Effector memory CD4-positive, alpha-beta T cell (primary cell): ENCODE measurements at regions not wholly inside any gene's neighbourhood (a gene's known extent, or its start where the extent isn't known, plus 50 kb on each side); places are given as distances from the start of the nearest gene placed in this dataset.
"Not testable (repeated sequence)": the region's sequence is repeated elsewhere in the genome, so short reads cannot be mapped to it uniquely, and the experiment has no call there.

Experiments
- DNase-seq, 3 donors: peaks; one replicate each; pipeline ENCODE4 v3.0.0-alpha.2; 2020
- H3K27ac ChIP-seq: 2 replicates; pipeline ENCODE4 v1.7.0; 2013; ENCODE audit warnings: mild to moderate bottlenecking, low read length, moderate library complexity; ENCODE audit not compliant: insufficient read depth, poor library complexity, severe bottlenecking
- H3K27me3 ChIP-seq: replicated peaks from 2 replicates; pipeline ENCODE4 v1.7.0; 2013; ENCODE audit warnings: mild to moderate bottlenecking, low read length; ENCODE audit not compliant: insufficient read depth, control insufficient read depth, poor library complexity, severe bottlenecking
- H3K36me3 ChIP-seq: 2 replicates; pipeline ENCODE4 v1.7.0; 2013; ENCODE audit warnings: mild to moderate bottlenecking, low read length, moderate library complexity; ENCODE audit not compliant: control insufficient read depth, insufficient read depth
- H3K4me1 ChIP-seq: 2 replicates; pipeline ENCODE4 v1.7.0; 2013; ENCODE audit warnings: low read length, mild to moderate bottlenecking; ENCODE audit not compliant: control insufficient read depth, insufficient read depth, poor library complexity, severe bottlenecking
- H3K4me3 ChIP-seq: 2 replicates; pipeline ENCODE4 v1.7.0; 2013; ENCODE audit warnings: low read length, low read depth, mild to moderate bottlenecking; ENCODE audit not compliant: insufficient read depth, poor library complexity, severe bottlenecking
- H3K9me3 ChIP-seq: 2 replicates; pipeline ENCODE4 v1.7.0; 2013; ENCODE audit warnings: mild to moderate bottlenecking, low read length, moderate library complexity; ENCODE audit not compliant: control insufficient read depth

DNA sequence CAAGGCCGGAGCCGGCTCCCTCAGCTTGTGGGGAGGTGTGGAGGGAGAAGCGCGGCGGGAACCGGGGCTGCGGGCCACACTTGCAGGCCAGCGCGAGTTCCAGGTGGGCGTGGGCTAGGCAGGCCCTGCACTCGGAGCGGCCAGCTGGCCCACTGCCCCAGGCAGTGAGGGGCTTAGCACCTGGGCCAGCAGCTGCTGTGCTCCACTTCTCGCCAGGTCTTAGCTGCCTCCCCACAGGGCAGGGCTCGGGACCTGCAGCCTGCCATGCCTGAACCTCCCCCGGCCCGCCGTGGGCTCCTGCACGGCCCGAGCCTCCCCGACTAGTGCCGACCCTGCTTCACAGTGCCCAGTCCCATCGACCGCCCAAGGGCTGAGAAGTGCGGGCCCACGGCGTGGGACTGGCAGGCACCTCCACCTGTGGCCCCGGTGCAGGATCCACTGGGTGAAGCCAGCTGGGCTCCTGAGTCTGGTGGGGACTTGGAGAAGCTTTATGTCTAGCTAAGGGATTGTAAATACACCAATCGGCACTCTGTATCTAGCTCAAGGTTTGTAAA is 131.8 kb downstream of the KDR start:
- H3K36me3 ChIP-seq, H3K4me1 ChIP-seq, DNase-seq, H3K4me3 ChIP-seq, H3K27ac ChIP-seq, H3K27me3 ChIP-seq, H3K9me3 ChIP-seq: not testable (repeated sequence)

GRCh38 chr4:54992266-54992665 is 133.1 kb downstream of the KDR start:
- no peaks in the 10 kb centered on the region for H3K27me3 ChIP-seq
- H3K36me3 ChIP-seq: no peaks in the 10 kb centered on the region
- no peak overlapping the region for H3K4me3 ChIP-seq
- no peaks in the 10 kb centered on the region for H3K4me1 ChIP-seq
- no peak for DNase-seq
- H3K9me3 ChIP-seq: peaks cover 3% of the 10 kb centered on the region
- no peak overlapping the region for H3K27ac ChIP-seq

DNA sequence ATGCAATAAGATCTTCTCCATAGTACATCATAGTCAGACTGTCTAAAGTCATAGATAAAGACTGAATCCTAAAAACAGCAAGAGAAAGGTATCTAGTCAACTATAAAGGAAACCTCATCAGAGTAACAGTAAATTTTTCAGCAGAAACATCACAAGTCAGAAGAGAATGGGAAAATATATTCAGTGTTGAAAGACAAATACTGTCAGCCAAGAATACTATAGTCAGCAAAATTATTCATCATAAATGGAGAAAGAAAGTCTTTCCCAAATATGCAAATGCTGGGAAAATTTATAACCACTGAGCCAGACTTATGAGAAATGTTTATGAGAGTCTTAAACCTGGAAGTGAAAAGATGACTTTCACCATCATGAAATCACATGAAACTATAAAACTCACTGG is 136.7 kb downstream of the KDR start:
- Histone ChIP-seq H3K4me3 (no peak overlapping the region), H3K4me1 (no peaks in the 10 kb centered on the region), H3K27ac (no peak overlapping the region), H3K27me3 (no peaks in the 10 kb centered on the region), H3K9me3 (peaks cover 7% of the 10 kb centered on the region), H3K36me3 (no peaks in the 10 kb centered on the region)
- no peak for DNase-seq

DNA sequence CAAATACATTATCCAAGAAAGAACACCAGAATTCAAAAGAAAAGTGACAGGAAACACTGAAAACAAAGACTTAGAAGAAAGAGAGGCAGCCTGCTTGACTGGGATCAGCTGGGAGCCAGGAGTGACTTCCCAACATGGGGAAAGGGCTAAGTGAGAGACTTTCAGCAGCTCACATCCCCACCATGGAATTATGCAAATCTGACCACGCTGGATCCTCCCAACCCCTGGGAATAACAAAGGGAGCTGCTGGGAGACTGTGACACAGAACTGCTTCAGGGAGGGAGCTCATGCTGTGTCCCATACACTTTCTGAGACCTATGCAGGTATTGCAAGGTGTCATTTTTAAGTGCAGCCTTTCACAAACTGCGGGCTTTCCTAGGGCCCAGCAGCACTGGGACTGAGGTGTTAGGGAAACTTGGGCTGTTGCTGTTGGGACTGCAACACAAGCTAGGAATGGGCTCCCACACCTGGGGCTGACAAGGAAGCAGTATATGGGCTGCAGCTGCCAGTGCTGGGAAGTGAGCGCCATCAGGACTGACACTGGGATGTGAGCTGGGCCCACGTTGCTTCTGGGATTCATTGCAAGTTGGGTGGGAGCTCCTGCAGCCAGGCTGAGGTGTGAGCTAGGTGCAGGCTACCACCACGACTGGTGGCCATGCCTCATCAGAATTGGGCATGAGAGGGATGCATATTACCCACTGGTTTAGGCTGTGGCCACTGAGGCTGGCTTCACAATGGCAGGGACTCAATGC is 139.1 kb downstream of the KDR start:
- H3K27ac ChIP-seq: no peak overlapping the region
- DNase-seq: no peak
- H3K36me3 ChIP-seq: no peaks in the 10 kb centered on the region
- no peaks in the 10 kb centered on the region for H3K4me1 ChIP-seq
- no peaks in the 10 kb centered on the region for H3K27me3 ChIP-seq
- no peak overlapping the region for H3K4me3 ChIP-seq
- H3K9me3 ChIP-seq: peaks cover 7% of the 10 kb centered on the region

GRCh38 chr4:54976682-54977081 is 148.7 kb downstream of the KDR start:
- no peaks in the 10 kb centered on the region for H3K9me3 ChIP-seq
- no peaks in the 10 kb centered on the region for H3K36me3 ChIP-seq
- no peak overlapping the region for H3K27ac ChIP-seq
- DNase-seq: no peak
- no peaks in the 10 kb centered on the region for H3K4me1 ChIP-seq
- no peaks in the 10 kb centered on the region for H3K27me3 ChIP-seq
- no peak overlapping the region for H3K4me3 ChIP-seq

- Histone ChIP-seq H3K27ac (no peak overlapping the region), H3K4me3 (no peak overlapping the region), H3K27me3 (no peaks in the 10 kb centered on the region), H3K4me1 (no peaks in the 10 kb centered on the region), H3K36me3 (no peaks in the 10 kb centered on the region), H3K9me3 (no peaks in the 10 kb centered on the region)
- DNase-seq: no peak
Measured at GRCh38 chr4:54976031-54976430, 149.4 kb downstream of the KDR start.

DNA sequence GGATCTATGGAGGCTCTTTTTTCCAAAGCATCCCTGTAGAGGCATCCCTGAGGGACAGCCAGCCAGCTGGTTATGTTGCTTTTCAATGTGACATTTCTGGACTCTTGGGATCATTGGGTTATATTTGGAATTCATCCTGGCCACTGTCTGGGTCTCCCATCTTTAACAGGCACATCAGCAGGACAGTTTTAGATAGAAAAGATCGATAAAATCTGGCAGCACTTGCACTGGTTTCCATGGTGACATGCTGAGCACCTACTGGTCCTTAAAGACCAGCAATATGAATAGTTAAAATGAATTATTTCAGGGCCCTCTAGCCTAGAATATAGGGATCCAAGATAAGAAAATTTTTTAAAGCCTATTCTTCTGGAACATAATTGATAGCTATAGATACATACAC is 151.6 kb downstream of the KDR start:
- Histone ChIP-seq H3K4me1 (no peaks in the 10 kb centered on the region), H3K27ac (no peak overlapping the region), H3K4me3 (no peak overlapping the region), H3K36me3 (no peaks in the 10 kb centered on the region), H3K9me3 (no peaks in the 10 kb centered on the region), H3K27me3 (no peaks in the 10 kb centered on the region)
- no peak for DNase-seq

GRCh38 chr4:54971474-54971950 is 153.9 kb downstream of the KDR start:
- DNase-seq: no peak
- no peaks in the 10 kb centered on the region for H3K9me3 ChIP-seq

GRCh38 chr4:54967289-54967688 is 158.1 kb downstream of the KDR start:
- DNase-seq: no peak
- Histone ChIP-seq H3K27me3 (no peaks in the 10 kb centered on the region), H3K9me3 (no peaks in the 10 kb centered on the region), H3K4me3 (no peak overlapping the region), H3K4me1 (no peaks in the 10 kb centered on the region), H3K36me3 (no peaks in the 10 kb centered on the region), H3K27ac (no peak overlapping the region)

More at GRCh38 chr4:54971474-54971950, 153.9 kb downstream of the KDR start:
- Histone ChIP-seq H3K27ac (no peak overlapping the region), H3K4me3 (no peak overlapping the region), H3K4me1 (no peaks in the 10 kb centered on the region), H3K36me3 (no peaks in the 10 kb centered on the region), H3K27me3 (no peaks in the 10 kb centered on the region)

DNA sequence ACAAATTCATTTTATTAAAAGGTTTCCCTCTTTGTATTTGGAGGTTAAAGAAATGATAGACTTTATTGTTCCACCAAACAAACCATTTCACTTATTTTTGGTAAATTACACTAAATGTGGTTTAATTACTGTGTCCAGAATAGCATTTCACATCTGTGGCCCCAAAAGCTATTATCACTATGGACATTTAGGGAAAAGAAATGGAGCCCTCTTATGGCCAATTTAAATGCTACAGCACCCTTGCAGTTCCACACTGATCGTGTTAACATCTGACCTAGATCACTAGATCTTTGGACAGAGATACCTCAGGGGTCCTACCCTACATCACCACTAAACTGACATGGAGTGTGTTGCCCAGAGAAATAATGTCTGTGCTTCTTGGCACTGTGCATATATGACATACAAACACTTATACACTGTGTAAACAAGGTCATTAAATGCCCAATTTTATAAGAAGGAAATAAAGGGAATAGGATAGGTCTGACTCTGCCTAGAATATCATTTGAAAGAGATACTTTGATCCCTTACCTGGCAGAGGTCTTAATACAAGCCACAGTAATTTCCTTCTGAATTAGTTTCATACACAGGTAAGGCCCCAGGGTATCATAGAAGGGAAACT is 163.9 kb downstream of the KDR start:
- Histone ChIP-seq H3K36me3 (no peaks in the 10 kb centered on the region), H3K27ac (no peak overlapping the region), H3K9me3 (no peaks in the 10 kb centered on the region), H3K27me3 (no peaks in the 10 kb centered on the region), H3K4me1 (no peaks in the 10 kb centered on the region), H3K4me3 (no peak overlapping the region)
- DNase-seq: no peak
